Stimulated activated naive CD4-positive, alpha-beta T cell (primary cell): ENCODE measurements at regions not wholly inside any gene's neighbourhood (a gene's known extent, or its start where the extent isn't known, plus 50 kb on each side); places are given as distances from the start of the nearest gene placed in this dataset.

ENCODE experiments used
- DNase-seq, 6 experiments: peaks; one replicate each; lab custom pipeline; 2025; lab: John Stamatoyannopoulos, UW

DNA sequence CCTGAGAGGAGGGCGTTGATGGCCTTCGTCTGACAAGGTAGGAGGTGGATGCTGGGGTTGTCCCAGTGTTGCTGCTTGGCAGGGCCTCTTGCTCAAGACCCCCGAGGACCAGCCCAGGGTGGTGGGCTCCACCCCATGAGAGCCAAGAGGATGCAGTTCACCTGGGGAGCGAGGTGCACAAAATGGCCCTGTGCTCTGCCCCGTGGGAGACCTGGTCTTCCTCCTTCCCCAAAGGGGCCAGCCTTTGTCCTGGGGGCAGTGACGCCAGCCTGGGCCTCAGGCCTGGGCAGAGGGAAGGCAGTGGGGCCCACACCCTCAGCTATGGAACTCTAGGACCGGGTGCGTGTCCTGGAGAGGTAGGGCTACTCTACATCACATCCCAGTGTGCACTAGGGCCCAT is 1233.3 kb downstream of the TBC1D22A start:
- no peak for DNase-seq

- no peak for DNase-seq
Observed at GRCh38 chr22:47995264-47995627, 1232.8 kb downstream of the TBC1D22A start.

DNA sequence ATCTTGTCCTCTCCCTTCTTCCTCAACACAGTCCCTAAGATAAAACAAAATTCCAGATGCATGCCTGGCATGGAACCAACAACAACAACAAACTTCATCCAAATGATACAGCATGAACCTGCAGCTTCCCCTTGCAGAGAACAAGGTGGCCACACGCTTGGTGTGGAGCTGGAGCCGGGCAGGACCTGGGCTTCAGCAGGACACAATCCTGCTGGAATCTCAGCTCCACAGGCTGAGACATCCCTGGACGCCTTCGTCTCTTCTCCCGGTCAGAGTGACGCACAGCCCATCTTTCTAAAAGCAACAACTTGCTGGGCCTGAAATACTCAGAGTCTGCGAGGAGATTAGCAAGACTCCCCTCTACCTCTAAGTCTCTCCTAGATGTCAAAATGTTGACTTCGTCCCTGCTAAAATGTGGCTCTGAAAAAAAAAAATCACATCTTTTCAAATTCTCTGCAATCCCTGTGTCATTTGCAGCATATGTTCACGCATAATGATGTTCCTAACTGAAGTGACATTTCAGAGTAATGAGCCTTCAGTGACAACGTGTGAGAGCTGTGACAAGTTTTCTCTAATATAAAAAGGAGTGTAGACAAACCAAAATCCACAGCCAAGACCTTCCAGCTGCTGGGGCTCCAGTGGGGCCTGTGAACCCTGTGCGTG is 1232.3 kb downstream of the TBC1D22A start:
- DNase-seq: no peak

DNA sequence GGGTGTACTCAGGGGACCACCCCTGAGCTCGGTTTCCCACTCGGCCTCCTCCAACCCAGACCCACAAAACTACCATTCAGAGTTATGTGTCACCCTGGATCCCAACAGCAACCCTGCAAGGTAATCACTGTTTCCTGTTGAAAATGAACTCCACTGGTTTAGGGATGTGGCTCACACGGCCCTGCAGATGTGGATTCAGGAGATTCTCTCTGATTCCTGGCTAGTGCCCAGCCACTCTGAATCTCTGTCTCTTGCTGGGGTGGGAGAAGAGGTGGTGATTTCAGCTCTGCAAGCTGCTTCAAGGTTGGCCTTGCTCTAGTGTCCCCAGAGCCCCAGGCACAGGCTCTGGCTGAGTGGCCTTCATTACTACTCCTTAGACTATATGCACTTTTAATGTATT is 1231.6 kb downstream of the TBC1D22A start:
- DNase-seq: no peak

GRCh38 chr22:47990481-47990880 is 1228.0 kb downstream of the TBC1D22A start:
- DNase-seq: no peak

GRCh38 chr22:47987885-47988515 is 1225.5 kb downstream of the TBC1D22A start:
- no peak for DNase-seq

GRCh38 chr22:47976219-47976618 is 1213.8 kb downstream of the TBC1D22A start:
- DNase-seq: no peak

DNA sequence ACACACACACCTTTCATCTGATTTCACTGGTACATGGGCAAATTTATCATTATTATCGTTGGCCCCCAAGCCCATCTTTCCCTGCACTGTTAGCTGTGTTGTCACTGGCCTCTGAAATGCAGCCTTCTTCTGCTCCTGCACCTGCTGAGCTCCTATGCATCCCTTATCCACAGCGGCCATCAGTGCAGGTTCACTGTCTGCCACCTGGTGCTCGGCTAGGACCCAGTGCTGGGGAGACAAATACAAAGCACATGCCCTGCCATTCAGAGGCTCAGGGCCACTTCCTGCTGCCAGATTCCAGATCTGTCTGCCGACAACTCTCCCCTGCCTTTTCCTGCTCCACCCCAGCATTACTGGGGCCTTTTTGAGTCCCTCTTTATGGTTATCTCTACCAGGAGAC is 1205.4 kb downstream of the TBC1D22A start:
- no peak for DNase-seq

DNA sequence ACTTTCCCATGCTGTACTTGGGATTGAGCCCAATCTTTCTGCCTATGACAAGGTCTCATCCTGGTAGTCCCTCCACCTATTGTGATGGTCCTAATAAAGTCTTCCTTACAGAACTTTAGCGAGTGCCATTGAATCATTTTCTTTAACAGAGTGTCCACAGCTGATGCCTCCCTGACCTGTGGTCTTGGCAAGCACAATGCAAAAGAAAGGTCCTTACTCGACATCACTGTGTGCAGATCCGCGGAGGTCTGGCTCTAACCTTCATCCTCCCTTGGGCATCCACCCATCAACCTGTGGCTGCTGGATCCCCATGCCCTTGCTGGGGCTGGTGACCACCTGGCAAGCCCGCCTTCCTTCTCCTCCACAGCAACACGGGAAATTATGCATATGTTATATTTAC is 1203.9 kb downstream of the TBC1D22A start:
- no peak for DNase-seq

GRCh38 chr22:47965896-47966295 is 1203.4 kb downstream of the TBC1D22A start:
- DNase-seq: no peak

DNA sequence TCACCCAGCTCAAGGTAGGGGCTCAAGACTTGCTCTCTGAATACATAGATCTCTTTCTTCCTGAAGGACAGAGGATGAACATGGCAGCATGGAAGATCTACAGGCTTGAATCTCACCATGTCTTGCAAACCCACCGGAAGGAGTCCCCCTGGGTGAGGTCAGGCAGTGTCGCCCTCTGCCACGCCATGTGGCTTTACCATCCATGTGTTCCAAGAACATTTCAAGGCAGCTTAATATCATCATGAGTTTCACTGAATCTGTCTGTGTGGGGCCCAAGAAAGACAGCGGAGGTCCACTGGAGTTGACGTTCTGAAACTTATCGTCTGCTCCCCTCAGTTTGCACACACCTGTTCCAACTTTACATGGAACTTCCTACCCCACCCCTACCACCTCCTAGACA is 1202.6 kb downstream of the TBC1D22A start:
- DNase-seq: no peak

- DNase-seq: no peak
Observed at GRCh38 chr22:47963660-47964059, 1201.2 kb downstream of the TBC1D22A start.

- no peak for DNase-seq
Observed at GRCh38 chr22:47957649-47958048, 1195.2 kb downstream of the TBC1D22A start.

- no peak for DNase-seq
Observed at GRCh38 chr22:47954107-47954506, 1191.7 kb downstream of the TBC1D22A start.

- DNase-seq: no peak
Observed at GRCh38 chr22:47944941-47945340, 1182.5 kb downstream of the TBC1D22A start.

DNA sequence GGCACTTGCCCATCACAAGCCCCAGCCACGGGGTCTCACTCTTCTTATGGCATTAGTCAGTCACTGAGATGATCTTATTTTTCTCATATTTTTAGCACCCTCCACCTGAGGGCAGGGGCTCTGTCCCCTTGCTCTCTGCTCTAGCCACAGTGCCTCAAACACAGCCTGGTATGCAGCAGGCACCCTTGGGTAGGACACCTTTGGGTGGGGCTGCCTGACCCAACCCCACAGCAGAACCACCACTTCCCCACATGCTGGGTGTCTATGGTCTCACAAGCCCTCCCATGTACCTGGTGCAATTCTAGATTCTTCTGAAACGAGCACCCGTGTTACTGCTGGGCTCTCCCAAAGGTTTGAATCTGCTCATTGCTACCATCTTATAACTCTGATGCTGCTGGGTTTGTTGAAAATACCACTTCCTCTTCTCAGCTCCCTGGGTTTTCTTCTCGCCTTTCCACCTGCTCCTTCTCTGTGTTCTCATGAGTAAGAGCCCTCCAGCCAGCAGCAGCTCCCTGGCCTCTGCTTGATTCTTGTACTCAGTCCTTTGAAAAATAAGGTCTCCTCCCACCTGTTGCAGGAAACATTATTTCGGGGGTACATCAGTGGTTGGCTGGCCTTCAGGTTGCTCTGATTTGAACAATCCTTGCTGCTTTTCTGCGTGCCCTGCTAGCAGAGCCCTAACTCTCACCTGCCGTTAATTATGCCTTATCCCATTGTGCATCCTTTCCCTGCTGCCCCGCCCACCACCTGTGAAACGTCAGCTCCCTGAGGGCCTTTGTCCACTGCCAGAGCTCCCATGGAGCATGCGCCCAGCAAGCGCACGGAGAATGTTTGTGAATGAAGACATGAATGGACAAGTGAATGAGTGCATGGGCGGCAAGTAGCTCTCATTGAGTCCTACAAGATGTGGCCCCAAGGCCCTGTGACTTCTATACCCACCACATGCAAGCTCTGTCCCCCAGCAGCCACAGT is 1181.6 kb downstream of the TBC1D22A start:
- no peak for DNase-seq

DNA sequence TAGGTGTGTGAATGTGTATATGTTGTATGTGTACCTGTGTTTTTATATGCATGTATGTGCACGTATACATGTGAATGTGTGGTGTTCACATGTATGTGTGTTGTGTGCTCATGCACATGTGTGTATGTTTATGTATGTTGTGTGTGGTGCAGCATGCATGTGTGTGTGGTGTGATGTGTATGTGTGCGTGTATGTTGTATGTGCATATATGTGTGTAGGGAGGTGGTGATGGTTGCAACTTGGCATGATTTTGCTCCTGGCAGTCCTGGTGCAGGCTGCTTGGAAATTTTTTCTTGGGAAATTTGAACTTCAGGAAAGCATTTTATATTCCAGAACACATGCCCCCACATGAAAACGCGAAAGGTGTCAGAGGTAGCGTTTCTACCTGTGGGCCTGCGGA is 1177.8 kb downstream of the TBC1D22A start:
- no peak for DNase-seq

DNA sequence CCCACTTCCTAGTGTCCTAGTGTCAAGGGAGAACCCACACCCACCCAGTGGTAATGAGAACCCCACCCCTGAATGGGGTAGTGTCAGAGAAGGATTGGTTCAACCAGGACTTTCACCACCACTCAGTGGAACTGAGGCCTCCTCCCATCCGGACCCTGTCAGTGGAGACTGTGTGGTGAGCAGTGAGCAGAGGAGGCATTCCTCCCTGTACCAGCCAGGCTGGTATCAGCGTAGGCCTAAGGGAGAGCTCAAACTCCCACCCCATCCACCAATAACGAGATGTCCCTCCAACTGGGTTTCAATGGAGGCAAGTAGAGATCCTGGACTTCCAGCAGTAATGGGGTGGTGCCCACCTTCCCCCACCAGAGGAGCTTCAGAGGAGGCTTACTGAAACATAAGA is 1171.4 kb downstream of the TBC1D22A start:
- DNase-seq: no peak

DNA sequence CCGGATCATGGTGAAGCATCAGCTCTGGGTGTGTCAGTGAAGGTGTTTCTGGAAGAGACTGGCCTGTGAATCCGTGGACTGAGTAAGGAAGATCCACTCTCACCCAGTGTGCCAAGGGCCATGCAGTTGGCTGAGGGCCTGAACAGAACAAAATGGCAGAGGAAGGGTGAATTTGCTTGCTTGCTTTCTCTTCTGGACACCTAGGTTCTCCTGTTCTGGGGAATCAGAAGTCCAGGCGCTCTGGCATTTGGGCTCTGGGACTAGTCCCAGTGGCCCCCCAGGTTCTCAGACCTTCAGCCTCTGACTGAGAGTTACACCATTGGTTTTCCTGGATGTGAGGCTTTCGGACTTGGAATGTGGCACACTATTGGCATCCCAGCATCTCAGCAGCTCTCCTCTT is 1170.8 kb downstream of the TBC1D22A start:
- no peak for DNase-seq

GRCh38 chr22:47929646-47930185 is 1167.3 kb downstream of the TBC1D22A start:
- DNase-seq: no peak

DNA sequence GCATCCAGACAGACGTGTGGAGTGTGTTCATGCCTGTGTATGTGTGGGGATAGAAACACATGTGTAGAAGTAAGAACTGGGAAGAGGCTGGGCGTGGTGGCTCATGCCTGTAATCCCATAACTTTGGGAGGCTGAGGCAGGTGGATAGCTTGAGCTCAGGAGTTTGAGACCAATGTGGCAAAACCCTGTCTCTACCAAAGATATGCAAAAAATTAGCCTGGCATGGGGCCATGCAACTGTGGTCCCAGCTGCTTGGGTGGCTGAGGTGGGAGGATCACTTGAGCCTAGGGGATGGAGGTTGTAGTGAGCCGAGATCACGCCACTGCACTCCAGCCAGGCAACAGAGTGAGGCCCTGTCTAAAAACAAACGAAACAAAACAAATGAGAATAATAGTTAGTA is 1166.6 kb downstream of the TBC1D22A start:
- DNase-seq: no peak

GRCh38 chr22:47928631-47929030 is 1166.2 kb downstream of the TBC1D22A start:
- DNase-seq: no peak
